Sigmoid colon (tissue), 6 donors: ENCODE measurements at regions not wholly inside any gene's neighbourhood (a gene's known extent, or its start where the extent isn't known, plus 50 kb on each side); places are given as distances from the start of the nearest gene placed in this dataset.
"Not testable (repeated sequence)": the region's sequence is repeated elsewhere in the genome, so short reads cannot be mapped to it uniquely, and the experiment has no call there.

Experiments used
- DNase-seq: peaks from one replicate; pipeline ENCODE4 v3.0.0-alpha.2; 2019
- H3K27ac ChIP-seq, 4 donors: fragments of 200-600 bp; sonication (generic); one replicate each; pipeline ENCODE4 v1.5.1; 2016 to 2019; ENCODE audit warnings: mild to moderate bottlenecking in 1 of 4
- H3K27me3 ChIP-seq, 3 donors: fragments of 200-600 bp; sonication (generic); one replicate each; pipeline ENCODE4 v1.5.1; 2019; ENCODE audit warnings: mild to moderate bottlenecking in 1 of 3
- H3K36me3 ChIP-seq, 4 donors: fragments of 200-600 bp; sonication (generic); one replicate each; pipeline ENCODE4 v1.5.1; 2016 to 2019
- H3K4me1 ChIP-seq, 4 donors: fragments of 200-600 bp; sonication (generic); one replicate each; pipeline ENCODE4 v1.5.1; 2017 to 2019
- H3K4me3 ChIP-seq, 4 donors: fragments of 200-600 bp; sonication (generic); one replicate each; pipeline ENCODE4 v1.5.1; 2017 to 2019; ENCODE audit warnings: mild to moderate bottlenecking in 2 of 4, moderate library complexity in 1 of 4
- H3K9me3 ChIP-seq, 4 donors: fragments of 200-600 bp in 3 of 4; sonication (generic) in 3 of 4; one replicate each; pipeline versions ENCODE4 v1.5.1 to v1.6.1; 2013 to 2019
- EP300 ChIP-seq, 4 donors: sonication (generic); formaldehyde crosslinking; IDR thresholded peaks; one replicate each; pipeline ENCODE4 v1.6.1; 2017; ENCODE audit warnings: antibody characterized with exemption in 4 of 4
- POLR2A ChIP-seq, 2 donors: fragments of 450-650 bp; IDR thresholded peaks; one replicate each; pipeline ENCODE4 v1.6.1; 2016; ENCODE audit warnings: antibody characterized with exemption in 2 of 2, mild to moderate bottlenecking in 2 of 2, moderate library complexity in 2 of 2
- POLR2AphosphoS5 ChIP-seq, 4 donors: sonication (generic); formaldehyde crosslinking; IDR thresholded peaks; one replicate each; pipeline ENCODE4 v1.6.1; 2017; ENCODE audit warnings: antibody characterized with exemption in 4 of 4
- WGBS, 2 donors: extraction: QIAGEN DNeasy Blood & Tissue Kit; methylation state at CpG; one replicate each; pipeline ENCODE4 v1.1.7; 2013; 5-methylcytosine and 5-hydroxymethylcytosine counted together
- intact Hi-C: fragments of 100-400 bp; cut with DNase I; formaldehyde crosslinking; loops from one replicate; pipeline ENCODE4 v1.15.1; 2023
- TF ChIP-seq, protein P1 (sequence below), 4 experiments: fragments of 450-650 bp in 3 of 4; fragments of 200-600 bp in 1 of 4; IDR thresholded peaks; one replicate each; pipeline ENCODE4 v1.5.1; 2016 to 2019; ENCODE audit warnings: antibody characterized with exemption in 4 of 4, mild to moderate bottlenecking in 3 of 4, moderate library complexity in 2 of 4
- donor health status: healthy with polysubstance abuse.
- donor health status: healthy.

DNA sequence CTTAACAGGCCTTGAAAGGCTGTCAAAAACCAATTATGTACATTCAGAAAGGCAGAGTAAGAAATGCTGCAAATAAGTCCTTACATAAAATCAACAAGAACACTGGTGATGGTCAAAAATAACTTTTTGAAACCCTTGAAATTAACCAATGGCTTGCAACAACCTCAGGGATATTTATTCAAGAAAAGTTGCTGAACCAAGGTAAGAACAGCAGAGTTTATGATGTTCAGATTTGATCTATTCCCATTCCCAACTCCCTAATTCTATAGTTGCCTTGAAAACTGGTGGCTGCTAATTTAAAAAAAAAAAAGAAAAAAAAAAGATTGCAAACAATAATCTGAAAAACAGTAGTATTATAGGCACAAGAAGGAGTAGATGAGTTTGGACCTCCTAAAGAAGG is 109.8 kb upstream of the UFM1 start:
- no peak overlapping the region for H3K27ac ChIP-seq
- H3K27me3 ChIP-seq, result no peaks in the 10 kb centered on the region
- TF ChIP-seq POLR2AphosphoS5 (IDR thresholded peaks at IDR 0.05) (no peak), EP300 (IDR thresholded peaks at IDR 0.05) (no peak), POLR2A (IDR thresholded peaks at IDR 0.05) (no peak)
- TF ChIP-seq, protein P1, sequence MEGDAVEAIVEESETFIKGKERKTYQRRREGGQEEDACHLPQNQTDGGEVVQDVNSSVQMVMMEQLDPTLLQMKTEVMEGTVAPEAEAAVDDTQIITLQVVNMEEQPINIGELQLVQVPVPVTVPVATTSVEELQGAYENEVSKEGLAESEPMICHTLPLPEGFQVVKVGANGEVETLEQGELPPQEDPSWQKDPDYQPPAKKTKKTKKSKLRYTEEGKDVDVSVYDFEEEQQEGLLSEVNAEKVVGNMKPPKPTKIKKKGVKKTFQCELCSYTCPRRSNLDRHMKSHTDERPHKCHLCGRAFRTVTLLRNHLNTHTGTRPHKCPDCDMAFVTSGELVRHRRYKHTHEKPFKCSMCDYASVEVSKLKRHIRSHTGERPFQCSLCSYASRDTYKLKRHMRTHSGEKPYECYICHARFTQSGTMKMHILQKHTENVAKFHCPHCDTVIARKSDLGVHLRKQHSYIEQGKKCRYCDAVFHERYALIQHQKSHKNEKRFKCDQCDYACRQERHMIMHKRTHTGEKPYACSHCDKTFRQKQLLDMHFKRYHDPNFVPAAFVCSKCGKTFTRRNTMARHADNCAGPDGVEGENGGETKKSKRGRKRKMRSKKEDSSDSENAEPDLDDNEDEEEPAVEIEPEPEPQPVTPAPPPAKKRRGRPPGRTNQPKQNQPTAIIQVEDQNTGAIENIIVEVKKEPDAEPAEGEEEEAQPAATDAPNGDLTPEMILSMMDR (IDR thresholded peaks at IDR 0.05), result no peak
- intact Hi-C loops, result no loop called here
- H3K9me3 ChIP-seq, result peaks cover 0 to 3% (median 1%) of the 10 kb centered on the region in 4 donors
- no peak overlapping the region for H3K4me3 ChIP-seq
- no peak for DNase-seq
- H3K36me3 ChIP-seq, result no peaks in the 10 kb centered on the region
- H3K4me1 ChIP-seq, result no peaks in the 10 kb centered on the region

DNA sequence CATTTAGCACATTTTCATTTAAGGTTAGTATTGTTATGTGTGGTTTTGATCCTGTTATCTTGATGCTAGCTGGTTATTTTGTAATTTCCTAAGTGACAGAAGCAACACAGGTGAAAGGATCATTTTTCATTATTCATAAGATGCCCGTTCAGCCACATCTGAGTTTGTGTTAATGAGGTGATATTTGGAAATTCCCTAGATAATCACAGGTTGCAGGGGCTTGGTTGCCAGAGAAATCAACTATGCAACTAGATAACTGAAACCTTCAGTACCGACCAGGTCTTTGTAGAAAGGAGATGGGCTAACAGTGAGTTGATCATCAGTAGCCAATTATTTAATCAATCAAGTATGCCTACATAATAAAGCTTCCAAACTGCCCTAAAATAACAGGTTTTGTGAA is 121.3 kb upstream of the UFM1 start:
- no peak overlapping the region for H3K4me3 ChIP-seq
- no peak overlapping the region for H3K27ac ChIP-seq
- no peaks in the 10 kb centered on the region for H3K27me3 ChIP-seq
- no peaks in the 10 kb centered on the region for H3K9me3 ChIP-seq
- intact Hi-C loops, result no loop called here
- H3K36me3 ChIP-seq, result no peaks in the 10 kb centered on the region
- TF ChIP-seq, protein P1 (IDR thresholded peaks at IDR 0.05), result no peak
- no peak for TF ChIP-seq POLR2AphosphoS5 (IDR thresholded peaks at IDR 0.05)
- TF ChIP-seq EP300 (IDR thresholded peaks at IDR 0.05), result no peak
- no peak for TF ChIP-seq POLR2A (IDR thresholded peaks at IDR 0.05)
- no peaks in the 10 kb centered on the region for H3K4me1 ChIP-seq
- no peak for DNase-seq
- WGBS, 2 donors, result 76 to 81% methylated on average over 2 of the region's 2 CpGs

DNA sequence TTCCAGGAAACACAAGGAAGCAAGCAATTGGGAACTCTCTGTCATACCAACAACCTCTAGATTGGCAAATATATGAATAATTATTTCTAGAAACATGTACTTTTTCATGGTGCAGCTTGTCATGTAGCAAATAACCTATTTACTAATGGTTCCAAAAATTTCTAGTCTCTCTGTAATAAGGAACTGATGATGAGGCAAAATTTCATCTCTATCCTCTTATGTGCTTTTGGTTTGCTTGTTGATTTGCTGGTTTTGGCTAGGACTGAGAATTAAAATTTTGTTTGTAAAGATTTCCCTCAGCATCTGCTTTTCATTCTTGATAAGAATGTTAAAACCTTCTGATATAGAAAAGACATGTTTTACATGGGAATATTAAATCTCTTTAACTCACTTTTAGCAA is 123.2 kb upstream of the UFM1 start:
- TF ChIP-seq, protein P1 (IDR thresholded peaks at IDR 0.05), result no peak
- TF ChIP-seq EP300 (IDR thresholded peaks at IDR 0.05), result no peak
- no peak for TF ChIP-seq POLR2A (IDR thresholded peaks at IDR 0.05)
- no peak for TF ChIP-seq POLR2AphosphoS5 (IDR thresholded peaks at IDR 0.05)
- H3K4me3 ChIP-seq, result no peak overlapping the region
- H3K4me1 ChIP-seq, result no peaks in the 10 kb centered on the region
- H3K27ac ChIP-seq, result no peak overlapping the region
- no peaks in the 10 kb centered on the region for H3K27me3 ChIP-seq
- no peak for DNase-seq
- no peaks in the 10 kb centered on the region for H3K36me3 ChIP-seq
- intact Hi-C loops, result no loop called here
- no peaks in the 10 kb centered on the region for H3K9me3 ChIP-seq

DNA sequence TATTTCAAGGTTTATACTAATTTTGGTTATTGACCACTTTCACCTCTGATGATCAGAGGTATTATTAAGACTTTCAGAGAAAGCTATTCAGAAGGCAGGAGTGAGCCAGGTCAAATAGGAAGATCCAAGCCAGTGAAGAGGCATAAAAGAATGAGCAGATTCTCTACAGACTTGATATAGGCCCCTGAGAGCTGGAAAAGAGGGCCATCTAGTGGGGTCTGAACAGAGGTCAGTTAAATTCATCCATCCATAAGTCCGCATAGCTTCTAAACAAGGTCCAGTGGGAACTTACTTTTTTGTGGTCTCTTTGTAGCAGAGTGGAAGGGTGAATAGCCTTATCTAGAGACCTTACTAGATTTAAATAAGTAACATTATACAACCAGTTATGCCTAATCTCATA is 126.6 kb upstream of the UFM1 start:
- TF ChIP-seq EP300 (IDR thresholded peaks at IDR 0.05) (no peak), POLR2A (IDR thresholded peaks at IDR 0.05) (no peak), POLR2AphosphoS5 (IDR thresholded peaks at IDR 0.05) (no peak)
- TF ChIP-seq, protein P1 (IDR thresholded peaks at IDR 0.05), result no peak
- no peaks in the 10 kb centered on the region for H3K4me1 ChIP-seq
- no peak overlapping the region for H3K4me3 ChIP-seq
- 72 to 91% methylated on average over 1 of the region's 1 CpG for WGBS, 2 donors
- intact Hi-C loops, result no loop called here
- no peak overlapping the region for H3K27ac ChIP-seq
- no peaks in the 10 kb centered on the region for H3K36me3 ChIP-seq
- no peaks in the 10 kb centered on the region for H3K27me3 ChIP-seq
- DNase-seq, result no peak
- no peaks in the 10 kb centered on the region for H3K9me3 ChIP-seq

DNA sequence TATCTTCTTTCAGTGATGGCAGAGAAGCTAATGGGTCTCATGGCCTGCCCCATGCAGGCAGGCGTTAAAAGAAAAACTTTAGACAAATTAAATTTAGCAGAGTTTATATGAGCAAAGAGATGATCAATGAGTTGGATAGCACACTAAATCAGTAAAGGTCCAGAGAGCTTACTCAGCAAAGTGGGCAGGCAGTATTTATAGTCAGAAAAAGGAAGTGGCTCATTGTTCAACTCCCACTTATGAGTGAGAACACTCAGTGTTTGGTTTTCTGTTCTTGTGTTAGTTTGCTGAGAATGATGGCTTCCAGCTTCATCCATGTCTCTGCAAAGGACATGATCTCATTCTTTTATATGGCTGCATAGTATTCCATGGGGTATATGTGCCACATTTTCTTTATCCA is 128.5 kb upstream of the UFM1 start:
- H3K9me3 ChIP-seq, intact Hi-C loops, H3K4me3 ChIP-seq, H3K36me3 ChIP-seq, H3K27ac ChIP-seq, DNase-seq, H3K27me3 ChIP-seq, H3K4me1 ChIP-seq: not testable (repeated sequence)
- WGBS, 2 donors, result 97 to 99% methylated on average over 1 of the region's 1 CpG
